ENCODE measurements at regions not wholly inside any gene's neighbourhood (a gene's known extent, or its start where the extent isn't known, plus 50 kb on each side); places are given as distances from the start of the nearest gene placed in this dataset.

GRCh38 chr3:132857317-132857716, 135.1 kb upstream of the NPHP3 start:
- TF ChIP-seq, protein P1, sequence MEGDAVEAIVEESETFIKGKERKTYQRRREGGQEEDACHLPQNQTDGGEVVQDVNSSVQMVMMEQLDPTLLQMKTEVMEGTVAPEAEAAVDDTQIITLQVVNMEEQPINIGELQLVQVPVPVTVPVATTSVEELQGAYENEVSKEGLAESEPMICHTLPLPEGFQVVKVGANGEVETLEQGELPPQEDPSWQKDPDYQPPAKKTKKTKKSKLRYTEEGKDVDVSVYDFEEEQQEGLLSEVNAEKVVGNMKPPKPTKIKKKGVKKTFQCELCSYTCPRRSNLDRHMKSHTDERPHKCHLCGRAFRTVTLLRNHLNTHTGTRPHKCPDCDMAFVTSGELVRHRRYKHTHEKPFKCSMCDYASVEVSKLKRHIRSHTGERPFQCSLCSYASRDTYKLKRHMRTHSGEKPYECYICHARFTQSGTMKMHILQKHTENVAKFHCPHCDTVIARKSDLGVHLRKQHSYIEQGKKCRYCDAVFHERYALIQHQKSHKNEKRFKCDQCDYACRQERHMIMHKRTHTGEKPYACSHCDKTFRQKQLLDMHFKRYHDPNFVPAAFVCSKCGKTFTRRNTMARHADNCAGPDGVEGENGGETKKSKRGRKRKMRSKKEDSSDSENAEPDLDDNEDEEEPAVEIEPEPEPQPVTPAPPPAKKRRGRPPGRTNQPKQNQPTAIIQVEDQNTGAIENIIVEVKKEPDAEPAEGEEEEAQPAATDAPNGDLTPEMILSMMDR (IDR thresholded peaks at IDR 0.05; ENCODE audit: low read depth, low read length) = no peak
- TF ChIP-seq POLR2A (IDR thresholded peaks at IDR 0.05; ENCODE audit: extremely low read depth, insufficient read length) = no peak
